GM21381 (cell line): ENCODE measurements at regions not wholly inside any gene's neighbourhood (a gene's known extent, or its start where the extent isn't known, plus 50 kb on each side); places are given as distances from the start of the nearest gene placed in this dataset.
"Not testable (repeated sequence)": the region's sequence is repeated elsewhere in the genome, so short reads cannot be mapped to it uniquely, and the experiment has no call there.

Source experiments
- ATAC-seq: cut with Tn5 transposase; IDR thresholded peaks from one replicate; pipeline ENCODE4 v1.9.1; 2021; ENCODE audit warnings: mild to moderate bottlenecking, moderate library complexity; ENCODE audit not compliant: unreplicated experiment

DNA sequence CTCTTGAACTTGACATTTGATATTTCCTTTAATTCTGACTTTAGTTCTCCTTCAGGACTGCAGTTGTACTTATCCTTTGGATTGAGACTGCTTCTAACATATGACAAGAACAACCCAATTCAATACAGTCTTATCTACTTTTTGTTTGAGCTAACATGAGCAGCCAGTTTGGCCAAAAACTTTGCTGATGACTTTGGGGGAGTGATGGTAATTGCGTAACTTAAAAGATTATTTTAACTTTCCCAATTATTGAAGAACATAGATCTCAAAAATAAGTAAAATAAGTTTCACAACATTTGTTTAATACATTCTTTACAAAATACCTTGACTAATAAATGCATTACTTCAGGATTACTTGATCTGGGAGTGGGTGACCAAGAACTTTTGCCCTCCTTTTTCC, 1311.1 kb upstream of the NRXN1 start:
- no peak for ATAC-seq

DNA sequence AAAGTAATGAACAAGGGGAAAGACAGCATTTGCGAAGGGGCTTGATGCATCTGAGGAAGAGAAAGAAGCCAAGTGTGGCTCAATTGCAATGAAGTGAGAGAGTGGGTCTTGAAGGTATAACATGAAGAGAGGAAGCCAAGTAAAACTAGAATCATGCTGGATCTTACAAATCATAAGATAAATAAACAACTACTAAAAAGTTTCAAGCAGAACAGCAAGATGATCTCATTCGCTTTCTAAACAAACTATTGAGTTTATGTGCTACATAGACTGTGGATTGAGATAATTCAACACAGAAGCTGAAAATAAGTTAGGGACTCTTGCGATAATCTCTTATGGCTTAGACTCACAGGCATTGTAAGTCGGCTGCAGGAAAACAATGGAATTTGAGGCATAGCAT, 1310.5 kb upstream of the NRXN1 start:
- ATAC-seq, result no peak

DNA sequence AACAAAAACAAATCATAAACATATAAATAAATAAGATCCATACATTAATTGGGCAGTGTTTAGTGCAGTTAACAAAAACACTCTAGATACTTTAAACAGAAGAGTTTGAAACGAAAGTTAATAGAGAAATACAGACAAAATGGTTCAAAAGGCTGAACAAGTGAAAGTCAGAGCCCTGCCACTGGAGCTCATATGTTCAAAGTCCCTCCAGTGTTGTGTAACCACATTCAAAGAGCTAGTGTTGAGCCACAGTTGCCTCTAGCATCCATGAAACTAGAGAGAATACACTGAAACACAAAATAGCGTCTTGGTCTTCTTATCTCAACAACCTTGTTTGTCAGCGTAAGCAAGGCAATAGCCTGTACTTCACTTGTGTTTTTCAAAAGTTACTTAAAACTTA, 1309.8 kb upstream of the NRXN1 start:
- ATAC-seq, result no peak

DNA sequence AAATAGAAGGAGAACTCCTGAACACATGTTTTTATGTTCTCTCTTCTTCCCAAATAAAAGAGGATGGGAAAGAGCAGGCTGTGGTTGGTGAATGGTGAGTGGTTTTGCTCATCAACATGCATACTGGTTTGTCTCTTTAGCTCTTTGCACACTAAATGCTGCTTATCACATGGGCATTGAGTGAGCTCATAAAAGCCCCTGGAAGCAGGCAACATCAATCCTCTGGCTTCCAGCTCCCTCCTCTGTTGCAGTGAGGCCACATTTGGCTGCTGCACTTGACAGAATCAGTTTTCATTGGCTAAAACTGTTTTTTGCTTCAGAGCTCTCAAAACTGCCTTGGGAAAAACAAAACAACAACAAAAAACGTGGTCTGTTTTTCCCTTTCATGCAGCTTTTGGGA, 1308.2 kb upstream of the NRXN1 start:
- ATAC-seq, result no peak

DNA sequence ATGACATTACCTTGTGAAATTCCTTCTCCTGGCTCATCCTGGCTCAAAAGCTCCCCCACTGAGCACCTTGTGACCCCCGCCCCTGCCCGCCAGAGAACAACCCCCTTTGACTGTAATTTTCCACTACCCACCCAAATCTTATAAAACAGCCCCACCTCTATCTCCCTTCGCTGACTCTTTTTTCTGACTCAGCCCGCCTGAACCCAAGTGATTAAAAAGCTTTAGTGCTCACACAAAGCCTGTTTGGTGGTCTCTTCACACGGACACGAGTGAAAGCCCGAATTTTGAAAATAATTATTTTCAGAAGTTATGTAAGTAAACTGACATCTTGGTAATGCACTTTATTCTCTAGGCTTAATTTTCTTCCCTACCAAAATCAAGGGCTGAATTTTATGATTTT, 1305.9 kb upstream of the NRXN1 start:
- ATAC-seq, result not testable (repeated sequence)

GRCh38 chr2:52336951-52337350, 1305.0 kb upstream of the NRXN1 start:
- ATAC-seq, result no peak

DNA sequence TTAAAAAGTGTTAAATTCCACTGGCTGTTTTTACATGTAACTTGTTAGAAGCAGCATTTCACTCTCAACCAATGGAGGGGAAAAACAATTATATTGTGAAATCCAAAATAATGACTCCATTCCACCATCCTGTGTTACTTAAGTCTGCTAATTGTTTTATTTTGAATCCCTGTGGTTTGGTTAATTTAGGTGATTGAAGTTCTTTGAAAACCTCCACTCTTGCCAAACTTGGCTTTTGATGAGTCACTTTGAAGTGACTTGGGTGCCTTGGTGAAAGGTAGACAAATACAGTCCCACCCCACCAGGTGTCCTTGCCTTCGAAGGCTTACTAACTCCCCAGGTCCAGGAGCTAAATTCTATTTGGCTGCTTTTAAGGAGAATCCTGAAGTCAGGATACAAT, 1303.8 kb upstream of the NRXN1 start:
- no peak for ATAC-seq

DNA sequence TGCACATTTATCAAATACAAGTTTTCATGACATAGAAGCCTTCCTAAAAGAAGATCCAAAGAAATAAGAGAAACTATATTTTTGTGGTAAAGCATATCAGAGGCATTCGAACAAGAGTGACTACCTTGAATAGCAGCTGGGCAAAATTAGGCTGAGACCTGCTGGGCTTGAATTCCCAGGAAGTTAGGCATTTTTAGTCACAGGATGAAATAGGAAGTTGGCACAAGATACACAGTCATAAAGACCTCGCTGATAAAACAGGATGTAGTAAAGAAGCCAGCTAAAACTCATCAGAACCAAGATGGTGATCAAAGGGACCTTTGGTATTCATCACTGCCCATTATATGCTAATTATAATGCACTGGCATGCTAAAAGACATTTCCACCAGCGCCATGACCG, 1302.3 kb upstream of the NRXN1 start:
- ATAC-seq, result no peak

DNA sequence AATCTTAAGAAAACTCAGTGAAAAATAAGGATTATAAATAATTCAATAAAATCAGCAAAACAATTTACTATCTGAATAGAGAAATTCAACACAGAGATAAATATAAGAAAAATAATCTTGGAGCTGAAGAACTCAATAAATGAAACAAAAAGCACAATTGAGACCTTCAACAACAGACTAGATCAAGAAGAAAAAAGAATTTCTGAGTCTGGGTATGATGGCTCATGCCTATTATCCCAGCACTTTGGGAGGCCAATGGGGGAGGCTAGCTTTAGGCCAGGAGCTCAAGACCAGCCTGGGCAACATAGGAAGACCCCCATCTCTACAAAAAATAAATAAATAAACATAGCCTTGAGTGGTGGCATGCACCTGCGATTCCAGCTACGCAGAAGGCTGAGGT, 1295.7 kb upstream of the NRXN1 start:
- no peak for ATAC-seq

DNA sequence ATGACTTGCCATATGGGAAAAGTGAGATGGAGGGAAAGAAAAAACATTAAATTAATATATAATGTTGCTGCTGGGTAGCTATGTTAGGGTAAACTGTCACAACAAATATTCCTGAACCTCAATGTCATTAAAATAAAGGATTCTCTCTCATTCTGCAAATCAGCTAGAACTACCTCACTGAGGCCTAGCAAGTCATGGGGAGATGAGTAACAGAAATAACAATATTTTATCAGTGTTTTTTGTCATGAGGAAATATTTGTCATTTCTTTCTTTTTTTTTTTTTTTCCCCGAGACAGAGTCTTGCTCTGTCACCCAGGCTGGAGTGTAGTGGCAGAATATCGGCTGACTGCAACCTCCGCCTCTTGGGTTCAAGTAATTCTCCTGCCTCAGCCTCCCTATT, 1282.3 kb upstream of the NRXN1 start:
- no peak for ATAC-seq

DNA sequence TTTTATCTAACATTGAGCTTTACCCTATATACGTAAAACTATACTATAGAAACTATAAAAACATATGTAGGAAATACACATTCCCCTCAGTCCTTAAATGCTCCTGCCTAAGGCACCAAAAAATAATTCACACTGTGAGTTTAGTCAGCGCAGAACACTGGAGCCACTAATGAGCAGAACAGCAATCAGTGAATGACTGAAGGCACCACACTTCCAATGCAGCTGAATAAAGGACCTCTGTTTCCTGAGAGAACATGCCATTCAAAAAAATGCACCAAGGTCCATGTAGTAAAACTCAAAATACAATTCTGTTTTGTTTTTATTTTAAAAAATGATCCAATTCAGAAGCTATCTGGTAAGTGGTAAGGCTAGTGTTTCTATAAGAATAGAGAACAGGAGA, 1280.6 kb upstream of the NRXN1 start:
- no peak for ATAC-seq

- ATAC-seq, result no peak
Measured at GRCh38 chr2:52311862-52312261, 1279.9 kb upstream of the NRXN1 start.

- ATAC-seq, result no peak
Measured at GRCh38 chr2:52308156-52308555, 1276.2 kb upstream of the NRXN1 start.

GRCh38 chr2:52294628-52295027, 1262.7 kb upstream of the NRXN1 start:
- no peak for ATAC-seq

GRCh38 chr2:52292801-52293200, 1260.9 kb upstream of the NRXN1 start:
- no peak for ATAC-seq

GRCh38 chr2:52289741-52290140, 1257.8 kb upstream of the NRXN1 start:
- no peak for ATAC-seq

DNA sequence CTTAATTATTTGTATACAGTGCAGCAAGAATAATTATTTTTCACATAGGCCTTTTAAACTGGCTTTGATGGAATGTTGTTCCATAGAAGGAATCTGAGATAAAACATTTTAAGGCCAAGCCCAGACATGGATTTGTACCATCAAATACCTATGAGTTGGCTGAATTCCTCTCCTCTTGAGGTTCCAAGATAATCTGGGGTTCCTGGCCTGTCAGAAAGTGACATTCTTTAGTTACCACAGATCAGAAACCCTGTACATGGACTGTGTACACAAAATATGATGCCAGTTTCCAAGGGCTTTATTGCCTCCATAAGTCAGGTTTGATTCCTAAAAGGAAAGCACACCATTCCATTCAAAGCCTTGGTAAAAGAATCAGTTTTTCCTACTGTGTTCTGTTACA, 1256.7 kb upstream of the NRXN1 start:
- ATAC-seq, result no peak

GRCh38 chr2:52269696-52270485, 1238.0 kb upstream of the NRXN1 start:
- no peak for ATAC-seq

DNA sequence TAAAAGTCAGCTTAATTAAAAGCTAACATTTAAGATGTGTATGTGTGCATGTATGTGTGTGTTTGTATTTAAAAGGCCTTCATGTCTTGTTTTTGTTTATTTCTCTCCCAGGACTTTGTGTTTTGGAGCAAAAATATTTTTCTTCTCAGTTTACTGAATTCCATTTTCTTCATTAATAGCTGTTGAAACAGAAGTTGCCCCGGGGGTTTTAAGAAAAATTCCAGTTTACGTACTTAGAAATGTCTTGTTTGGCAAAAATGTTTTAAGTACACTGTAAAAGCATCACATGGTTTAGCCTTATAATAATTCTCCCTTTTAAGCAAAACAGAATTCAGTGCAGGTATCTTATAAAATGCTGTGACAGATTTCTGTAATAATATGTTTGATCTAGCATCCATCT, 1233.0 kb upstream of the NRXN1 start:
- ATAC-seq, result no peak

DNA sequence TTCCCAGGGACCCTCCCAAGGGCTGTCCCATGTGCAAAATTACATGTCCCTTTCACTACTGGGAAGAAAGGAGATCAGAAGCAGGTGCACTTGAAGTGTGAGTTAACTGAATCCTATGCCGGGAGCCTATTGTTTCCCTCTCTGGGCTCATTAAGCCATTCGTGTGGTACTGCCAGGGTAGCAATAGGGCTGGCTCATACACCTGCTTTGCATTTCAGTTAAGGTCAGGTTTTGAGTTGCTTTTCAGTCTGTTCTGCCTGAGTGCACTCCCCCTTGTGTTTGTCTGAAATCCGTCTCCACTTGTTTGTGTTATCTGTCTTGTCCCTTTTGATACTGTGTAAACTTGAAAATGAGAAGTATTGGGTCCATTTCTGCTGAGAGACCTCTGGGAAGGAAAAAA, 1232.6 kb upstream of the NRXN1 start:
- no peak for ATAC-seq

- ATAC-seq, result no peak
Measured at GRCh38 chr2:52260904-52261303, 1229.0 kb upstream of the NRXN1 start.

GRCh38 chr2:52258967-52259366, 1227.0 kb upstream of the NRXN1 start:
- not testable (repeated sequence) for ATAC-seq

DNA sequence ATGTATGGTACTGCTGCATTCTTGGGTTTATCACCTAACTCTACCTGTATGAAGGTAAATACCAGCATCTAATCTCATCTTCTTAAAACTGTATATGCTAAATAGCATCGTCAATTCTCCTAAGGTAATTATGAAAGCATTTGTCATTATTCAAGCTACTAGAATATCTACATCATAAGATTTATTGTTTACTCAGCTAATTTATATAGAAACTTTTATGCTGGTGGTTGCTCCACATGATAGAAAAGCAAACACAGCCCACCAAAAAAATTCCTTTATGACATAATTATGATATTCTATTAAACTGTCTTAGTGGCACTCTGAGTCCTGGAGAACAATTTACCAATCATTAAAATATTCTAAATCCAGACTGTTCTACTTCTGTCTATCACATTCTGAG, 1226.1 kb upstream of the NRXN1 start:
- no peak for ATAC-seq
